ENCODE measurements at regions not wholly inside any gene's neighbourhood (a gene's known extent, or its start where the extent isn't known, plus 50 kb on each side); places are given as distances from the start of the nearest gene placed in this dataset.

DNA sequence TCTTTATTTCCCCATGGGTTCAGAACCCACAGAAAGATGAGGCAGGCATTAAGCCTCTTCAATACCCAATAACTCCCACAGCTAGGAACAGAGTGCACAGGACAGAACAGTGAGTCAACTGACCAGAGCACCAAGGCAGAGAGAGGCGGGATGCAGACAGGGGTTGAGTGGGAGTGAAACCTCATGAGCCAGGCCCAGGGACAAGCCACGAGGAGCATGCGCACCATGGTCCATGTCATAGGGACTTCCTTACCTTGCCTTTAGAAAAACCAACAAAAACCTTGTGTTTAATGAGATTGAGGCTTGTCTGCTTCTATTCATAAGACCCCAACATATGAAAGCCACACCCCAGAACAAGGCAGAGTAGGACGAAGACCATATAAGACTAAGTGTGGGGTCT, 330.6 kb downstream of the DEPDC1B start:
- TF ChIP-seq ZZZ3 (CRISPR knock-in tag; IDR thresholded peaks at IDR 0.05; ENCODE audit: borderline replicate concordance) (no peak), SP1 (IDR thresholded peaks at IDR 0.05) (no peak), SP1 (CRISPR knock-in tag; IDR thresholded peaks at IDR 0.05) (no peak), ZNF235 (CRISPR knock-in tag; IDR thresholded peaks at IDR 0.05; ENCODE audit: borderline replicate concordance) (no peak), MYC (CRISPR knock-in tag; IDR thresholded peaks at IDR 0.05; ENCODE audit: borderline replicate concordance) (no peak)
- TF ChIP-seq, protein P1, sequence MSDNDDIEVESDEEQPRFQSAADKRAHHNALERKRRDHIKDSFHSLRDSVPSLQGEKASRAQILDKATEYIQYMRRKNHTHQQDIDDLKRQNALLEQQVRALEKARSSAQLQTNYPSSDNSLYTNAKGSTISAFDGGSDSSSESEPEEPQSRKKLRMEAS (IDR thresholded peaks at IDR 0.05): no peak
- TF ChIP-seq, protein P2, sequence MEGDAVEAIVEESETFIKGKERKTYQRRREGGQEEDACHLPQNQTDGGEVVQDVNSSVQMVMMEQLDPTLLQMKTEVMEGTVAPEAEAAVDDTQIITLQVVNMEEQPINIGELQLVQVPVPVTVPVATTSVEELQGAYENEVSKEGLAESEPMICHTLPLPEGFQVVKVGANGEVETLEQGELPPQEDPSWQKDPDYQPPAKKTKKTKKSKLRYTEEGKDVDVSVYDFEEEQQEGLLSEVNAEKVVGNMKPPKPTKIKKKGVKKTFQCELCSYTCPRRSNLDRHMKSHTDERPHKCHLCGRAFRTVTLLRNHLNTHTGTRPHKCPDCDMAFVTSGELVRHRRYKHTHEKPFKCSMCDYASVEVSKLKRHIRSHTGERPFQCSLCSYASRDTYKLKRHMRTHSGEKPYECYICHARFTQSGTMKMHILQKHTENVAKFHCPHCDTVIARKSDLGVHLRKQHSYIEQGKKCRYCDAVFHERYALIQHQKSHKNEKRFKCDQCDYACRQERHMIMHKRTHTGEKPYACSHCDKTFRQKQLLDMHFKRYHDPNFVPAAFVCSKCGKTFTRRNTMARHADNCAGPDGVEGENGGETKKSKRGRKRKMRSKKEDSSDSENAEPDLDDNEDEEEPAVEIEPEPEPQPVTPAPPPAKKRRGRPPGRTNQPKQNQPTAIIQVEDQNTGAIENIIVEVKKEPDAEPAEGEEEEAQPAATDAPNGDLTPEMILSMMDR (CRISPR knock-in tag; IDR thresholded peaks at IDR 0.05): no peak
